Activated T-cell treated with anti-CD3 and anti-CD28 coated beads, Interleukin-2, amount 50 U/mL, for 72 hours (primary cell): ENCODE measurements at regions not wholly inside any gene's neighbourhood (a gene's known extent, or its start where the extent isn't known, plus 50 kb on each side); places are given as distances from the start of the nearest gene placed in this dataset.

Source experiments
- ATAC-seq, 2 donors: fragments of 150-1000 bp; cut with Tn5 transposase; replicated peaks in 1 of 2; 2 replicates each; pipeline ENCODE4 v1.10.0; 2021; ENCODE audit warnings: moderate library complexity in 2 of 2, mild to moderate bottlenecking in 1 of 2
- DNase-seq, 2 donors: peaks; one replicate each; pipeline ENCODE4 v3.0.0; 2021 to 2022; ENCODE audit warnings: mixed read lengths in 1 of 2
- H3K27ac Mint-ChIP-seq: one replicate; pipeline ENCODE4 v1.8.0; 2022; ENCODE audit warnings: mild to moderate bottlenecking, moderate library complexity, mixed read lengths
- H3K27me3 Mint-ChIP-seq: one replicate; pipeline ENCODE4 v1.8.0; 2022; ENCODE audit warnings: low read depth, mixed read lengths
- H3K36me3 Mint-ChIP-seq, 2 donors: one replicate each; pipeline ENCODE4 v1.8.0; 2022; ENCODE audit warnings: mixed read lengths in 2 of 2, mild to moderate bottlenecking in 1 of 2; ENCODE audit not compliant: insufficient read depth in 2 of 2
- H3K4me1 Mint-ChIP-seq: one replicate; pipeline ENCODE4 v1.8.0; 2022; ENCODE audit warnings: low read depth, mixed read lengths
- H3K4me3 Mint-ChIP-seq, 2 donors: one replicate each; pipeline ENCODE4 v1.8.0; 2022; ENCODE audit warnings: mild to moderate bottlenecking in 2 of 2, mixed read lengths in 2 of 2, moderate library complexity in 2 of 2
- H3K9me3 Mint-ChIP-seq, 2 donors: one replicate each; pipeline ENCODE4 v1.8.0; 2022; ENCODE audit warnings: mixed read lengths in 2 of 2

DNA sequence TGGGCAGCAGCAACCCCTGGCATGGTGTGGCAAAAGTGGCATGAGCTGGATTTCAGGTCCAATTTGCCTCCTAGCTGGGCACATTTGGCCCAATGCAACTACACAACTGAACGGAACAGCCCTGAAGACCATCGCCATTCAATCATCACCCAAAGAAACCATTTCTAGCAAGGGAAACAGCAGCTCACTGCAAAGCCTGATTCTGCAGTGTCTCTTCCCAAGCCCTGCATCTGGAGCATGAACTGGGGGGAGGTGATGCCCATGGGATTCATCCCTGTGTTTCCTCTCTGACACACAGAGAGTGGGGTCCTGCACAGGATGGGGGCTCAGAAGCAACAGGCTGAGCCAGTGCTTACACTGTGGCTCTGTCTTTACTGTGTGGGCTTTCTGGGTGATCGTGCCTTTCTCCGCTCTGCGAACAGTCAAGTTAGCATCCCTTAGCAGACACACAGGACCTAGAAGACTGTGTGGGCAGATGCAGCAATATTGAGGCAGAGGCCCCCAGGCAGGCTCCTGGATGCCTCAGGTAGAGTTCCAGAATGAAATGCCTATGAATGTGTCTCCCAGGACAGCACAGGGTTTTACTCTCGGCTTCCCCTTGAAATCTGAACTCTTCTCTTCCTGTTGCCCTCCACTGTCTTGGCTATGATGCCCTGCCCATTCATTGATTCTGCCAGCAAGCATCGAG, 91.1 kb upstream of the ALDH1A3 start:
- Mint-ChIP-seq H3K9me3 (no peaks in the 10 kb centered on the region), H3K36me3 (no peaks in the 10 kb centered on the region), H3K4me1 (no peaks in the 10 kb centered on the region), H3K4me3 (no peak overlapping the region), H3K27me3 (peaks cover 19% of the 10 kb centered on the region), H3K27ac (no peak overlapping the region)
- no peak for ATAC-seq
- no peak for DNase-seq

DNA sequence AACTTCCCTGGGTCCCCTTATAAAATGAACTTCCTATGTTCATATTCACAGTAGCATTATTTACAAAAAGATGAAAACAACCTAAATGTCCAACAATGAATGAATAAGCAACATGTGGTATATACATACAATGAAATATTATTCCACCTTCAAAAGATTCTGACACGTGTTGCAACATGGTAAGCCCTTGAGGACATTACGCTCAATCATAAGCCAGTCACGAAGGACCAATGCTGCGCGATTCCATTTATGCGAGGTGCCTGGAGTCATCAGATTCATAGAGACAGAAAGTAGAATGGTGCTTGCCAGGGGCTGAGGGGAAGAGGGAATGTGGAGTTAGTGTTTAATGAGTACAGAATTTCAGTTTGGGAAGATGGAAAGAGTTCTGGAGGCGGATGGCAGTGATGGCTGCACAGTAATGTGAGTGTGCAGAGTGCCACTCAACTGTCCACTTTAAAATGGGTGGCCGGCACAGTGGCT, 88.8 kb upstream of the ALDH1A3 start:
- Mint-ChIP-seq H3K4me1 (no peaks in the 10 kb centered on the region), H3K4me3 (no peak overlapping the region), H3K36me3 (no peaks in the 10 kb centered on the region), H3K27ac (no peak overlapping the region), H3K27me3 (peaks cover 28% of the 10 kb centered on the region), H3K9me3 (peaks cover 0 to 1% of the 10 kb centered on the region in 2 donors)
- DNase-seq, result no peak
- ATAC-seq, result no peak

DNA sequence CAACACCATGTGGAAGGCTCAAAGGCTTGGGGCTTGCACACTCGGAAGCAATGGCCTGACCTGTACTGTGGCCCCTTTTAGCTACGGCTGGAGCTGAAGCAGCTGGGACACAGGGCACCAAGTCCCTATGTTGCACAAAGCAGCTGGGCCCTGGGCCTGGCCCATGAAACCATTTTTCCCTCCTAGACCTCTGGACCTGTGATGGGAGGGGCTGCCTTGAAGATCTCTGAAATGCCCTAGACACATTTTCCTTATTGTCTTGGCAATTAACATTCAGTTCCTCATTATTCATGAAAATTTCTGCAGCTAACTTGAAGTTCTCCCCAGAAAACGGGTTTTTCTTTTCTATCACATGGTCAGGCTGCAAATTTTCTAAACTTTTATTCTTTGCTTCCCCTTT, 85.6 kb upstream of the ALDH1A3 start:
- no peaks in the 10 kb centered on the region for H3K4me1 Mint-ChIP-seq
- no peaks in the 10 kb centered on the region for H3K36me3 Mint-ChIP-seq
- H3K27me3 Mint-ChIP-seq, result peaks cover 28% of the 10 kb centered on the region
- H3K4me3 Mint-ChIP-seq, result no peak overlapping the region
- no peak for DNase-seq
- ATAC-seq, result no peak
- no peak overlapping the region for H3K27ac Mint-ChIP-seq
- peaks cover 0 to 1% of the 10 kb centered on the region in 2 donors for H3K9me3 Mint-ChIP-seq

DNA sequence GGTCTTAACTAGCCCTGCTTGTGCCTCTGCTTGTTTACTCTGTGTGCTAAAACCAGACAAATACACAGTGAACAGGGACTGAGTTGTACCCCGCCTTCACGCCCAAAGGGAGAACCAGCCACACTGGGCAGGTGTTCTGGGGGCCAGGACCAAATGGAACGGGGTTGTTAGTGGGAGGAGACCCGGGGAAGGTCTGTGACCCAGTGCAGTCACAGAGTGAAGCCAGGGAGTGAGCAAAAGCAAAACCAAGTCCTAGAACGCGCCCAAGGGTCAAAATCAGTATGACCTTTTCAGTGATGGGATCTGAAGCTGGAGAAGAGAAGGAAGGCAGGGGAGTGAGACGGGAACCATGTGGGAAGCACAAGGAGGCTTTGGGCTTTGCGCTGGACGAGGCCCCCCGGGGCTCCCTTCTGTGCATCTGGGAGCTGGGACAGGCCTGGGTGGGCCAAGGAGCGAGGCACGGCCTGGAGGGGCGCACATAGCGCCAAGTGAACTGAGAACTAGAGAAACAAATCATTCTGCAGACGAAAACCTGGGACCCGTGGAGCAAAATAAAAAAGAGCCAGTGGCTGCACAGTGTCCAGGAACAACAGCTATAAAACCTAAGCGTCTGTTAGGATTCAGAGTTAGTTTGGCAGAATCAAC, 78.3 kb upstream of the ALDH1A3 start:
- no peaks in the 10 kb centered on the region for H3K27me3 Mint-ChIP-seq

DNA sequence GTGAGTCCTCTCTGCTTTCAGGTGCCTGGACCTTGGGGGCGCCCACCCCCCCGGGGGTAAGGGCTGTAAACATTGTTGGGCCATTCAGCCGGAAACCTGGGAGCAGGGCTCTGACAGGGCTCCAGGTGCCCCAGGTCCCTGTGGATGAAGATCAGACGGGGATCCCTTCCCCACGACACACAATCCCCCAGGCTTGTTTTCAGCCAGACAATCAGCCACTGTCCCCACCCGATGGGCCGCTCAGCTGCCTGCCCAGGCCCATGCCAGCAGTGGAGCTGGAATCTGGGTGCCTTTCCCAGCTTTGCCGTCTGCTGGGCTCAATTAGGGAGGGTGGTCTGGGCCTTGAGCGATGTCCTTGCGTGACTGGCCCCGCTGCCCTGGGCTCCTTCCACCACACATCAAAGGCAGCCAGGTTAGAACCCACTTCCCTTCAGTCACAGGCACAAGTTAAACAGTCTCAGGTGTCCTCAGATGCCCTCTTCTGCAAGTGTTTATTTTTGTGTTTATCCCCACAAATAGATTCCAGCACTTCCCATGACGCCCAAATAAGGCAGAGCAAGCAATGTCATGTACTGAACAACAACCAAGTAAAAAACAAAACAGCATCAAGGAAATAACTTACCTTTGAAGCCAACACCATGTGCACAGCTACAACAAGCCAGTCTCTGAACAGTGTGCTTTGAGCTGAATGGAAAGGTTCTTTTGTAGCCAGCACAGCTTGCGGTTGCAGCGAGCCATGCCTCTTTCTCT, 77.0 kb upstream of the ALDH1A3 start:
- H3K4me3 Mint-ChIP-seq, result no peak overlapping the region
- no peaks in the 10 kb centered on the region for H3K27me3 Mint-ChIP-seq
- H3K9me3 Mint-ChIP-seq, result peaks cover 0 to 7% of the 10 kb centered on the region in 2 donors
- H3K27ac Mint-ChIP-seq, result no peak overlapping the region
- H3K36me3 Mint-ChIP-seq, result peaks cover 0 to 4% of the 10 kb centered on the region in 2 donors
- no peak for DNase-seq
- no peak for ATAC-seq
- H3K4me1 Mint-ChIP-seq, result no peaks in the 10 kb centered on the region

More for the DNA sequence above, 78.3 kb upstream of the ALDH1A3 start:
- Mint-ChIP-seq H3K9me3 (peaks cover 0 to 6% of the 10 kb centered on the region in 2 donors), H3K4me3 (no peak overlapping the region), H3K4me1 (no peaks in the 10 kb centered on the region), H3K27ac (no peak overlapping the region), H3K36me3 (peaks cover 0 to 3% of the 10 kb centered on the region in 2 donors)
- DNase-seq (no peak), ATAC-seq (no peak)

DNA sequence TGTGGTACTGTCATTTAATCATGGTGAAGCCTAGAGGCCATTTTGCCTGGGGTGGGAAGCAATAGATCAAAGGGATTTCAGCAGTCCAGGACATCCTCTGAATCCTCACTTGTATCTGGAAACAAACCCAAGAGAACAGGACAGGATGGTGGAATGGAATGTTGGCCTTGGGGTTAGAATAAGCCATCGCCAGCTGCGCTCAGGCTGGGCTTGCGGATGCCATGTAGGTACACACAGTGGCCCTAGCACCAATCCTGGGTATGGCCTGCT, 76.5 kb upstream of the ALDH1A3 start:
- Mint-ChIP-seq H3K9me3 (peaks cover 0 to 7% of the 10 kb centered on the region in 2 donors), H3K27ac (no peak overlapping the region), H3K4me3 (no peak overlapping the region), H3K36me3 (peaks cover 0 to 4% of the 10 kb centered on the region in 2 donors), H3K4me1 (no peaks in the 10 kb centered on the region), H3K27me3 (no peaks in the 10 kb centered on the region)
- ATAC-seq (no peak), DNase-seq (no peak)

DNA sequence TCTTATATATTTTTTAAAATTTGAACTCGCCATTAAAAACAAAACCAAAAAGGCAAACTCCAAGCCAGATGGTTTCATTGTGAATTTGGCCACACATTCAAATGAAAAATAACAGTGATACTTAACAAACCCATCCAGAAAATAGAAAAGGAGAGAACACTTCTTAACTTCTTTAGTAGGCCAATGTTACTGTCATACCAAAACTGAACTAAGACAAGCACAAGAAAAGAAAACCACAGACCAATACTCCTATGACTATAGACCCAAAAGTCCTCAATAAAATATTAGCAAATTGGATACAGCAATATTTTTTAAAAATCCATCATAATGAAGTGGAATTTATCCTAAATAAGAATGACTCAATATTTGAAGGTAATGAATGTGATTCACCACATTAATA, 73.5 kb upstream of the ALDH1A3 start:
- peaks cover 4% of the 10 kb centered on the region for H3K27me3 Mint-ChIP-seq
- H3K36me3 Mint-ChIP-seq, result peaks cover 0 to 2% of the 10 kb centered on the region in 2 donors
- no peak overlapping the region for H3K27ac Mint-ChIP-seq
- no peak for ATAC-seq
- peaks cover 0 to 2% of the 10 kb centered on the region in 2 donors for H3K9me3 Mint-ChIP-seq
- H3K4me1 Mint-ChIP-seq, result no peaks in the 10 kb centered on the region
- no peak overlapping the region for H3K4me3 Mint-ChIP-seq
- no peak for DNase-seq

DNA sequence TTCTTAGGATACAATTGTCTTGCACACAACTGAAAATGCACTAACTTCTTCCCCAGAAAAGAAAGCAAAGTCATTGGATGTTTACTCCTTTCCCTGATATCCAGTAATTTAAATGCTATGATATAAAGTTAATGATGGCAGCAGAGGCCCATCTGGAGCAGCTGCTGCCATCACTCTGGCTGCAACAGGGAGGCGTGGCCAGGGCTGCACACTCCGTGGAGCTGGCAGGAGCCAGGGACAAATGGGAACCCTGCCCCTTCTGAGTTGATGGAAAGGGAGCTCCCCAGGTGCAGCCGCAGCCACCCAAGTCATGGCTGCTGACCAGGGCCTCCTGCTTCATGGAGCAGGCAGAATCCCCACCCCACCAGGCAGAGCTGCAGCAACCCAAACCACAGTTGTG, 72.6 kb upstream of the ALDH1A3 start:
- no peaks in the 10 kb centered on the region for H3K4me1 Mint-ChIP-seq
- H3K27ac Mint-ChIP-seq, result no peak overlapping the region
- H3K27me3 Mint-ChIP-seq, result peaks cover 4% of the 10 kb centered on the region
- peaks cover 0 to 2% of the 10 kb centered on the region in 2 donors for H3K36me3 Mint-ChIP-seq
- peaks cover 0 to 2% of the 10 kb centered on the region in 2 donors for H3K9me3 Mint-ChIP-seq
- DNase-seq, result no peak
- H3K4me3 Mint-ChIP-seq, result no peak overlapping the region
- no peak for ATAC-seq

DNA sequence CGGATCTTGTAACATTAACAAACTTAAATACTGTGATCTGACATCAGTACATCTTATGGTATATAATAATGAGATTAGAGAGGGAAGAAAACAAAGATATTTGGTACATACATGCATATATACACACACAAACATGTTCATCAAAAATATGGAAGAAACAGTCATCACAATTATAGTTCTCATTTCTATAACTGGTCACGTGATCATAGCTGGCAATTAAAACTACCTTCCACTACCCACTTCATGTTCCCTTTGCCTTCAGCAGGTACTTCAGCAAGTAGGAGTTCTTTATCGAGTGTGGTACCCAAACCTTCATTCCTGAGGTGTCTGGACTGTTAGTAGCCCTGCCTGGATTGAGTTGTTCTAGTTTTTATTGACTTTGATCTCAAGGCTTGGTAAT, 70.9 kb upstream of the ALDH1A3 start:
- H3K27ac Mint-ChIP-seq, result no peak overlapping the region

DNA sequence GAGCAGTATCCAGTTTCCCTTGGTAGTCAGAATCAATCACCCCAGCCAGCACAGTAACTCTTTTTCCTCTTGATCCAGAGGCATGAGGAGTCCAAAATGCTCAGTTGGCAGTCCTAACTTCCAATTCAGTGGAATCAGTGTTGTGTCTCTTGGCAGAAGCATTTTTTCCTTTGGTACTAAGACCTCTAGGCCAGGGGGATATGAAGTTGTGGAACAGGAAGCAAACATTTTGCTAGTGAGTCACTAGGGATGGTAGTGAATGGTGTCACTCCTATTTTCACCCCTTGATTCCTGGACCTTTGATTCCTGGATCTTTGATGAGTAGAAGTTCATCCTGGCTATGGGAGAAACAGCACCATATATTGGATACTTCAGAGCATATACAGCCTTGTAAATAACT, 70.5 kb upstream of the ALDH1A3 start:
- ATAC-seq, result no peak
- no peak overlapping the region for H3K27ac Mint-ChIP-seq
- H3K36me3 Mint-ChIP-seq, result peaks cover 0 to 2% of the 10 kb centered on the region in 2 donors
- no peaks in the 10 kb centered on the region for H3K4me1 Mint-ChIP-seq
- DNase-seq, result no peak
- peaks cover 0 to 2% of the 10 kb centered on the region in 2 donors for H3K9me3 Mint-ChIP-seq
- peaks cover 4% of the 10 kb centered on the region for H3K27me3 Mint-ChIP-seq
- no peak overlapping the region for H3K4me3 Mint-ChIP-seq

More for the DNA sequence above, 70.9 kb upstream of the ALDH1A3 start:
- Mint-ChIP-seq H3K27me3 (peaks cover 4% of the 10 kb centered on the region), H3K4me1 (no peaks in the 10 kb centered on the region), H3K9me3 (peaks cover 0 to 2% of the 10 kb centered on the region in 2 donors), H3K36me3 (peaks cover 0 to 2% of the 10 kb centered on the region in 2 donors), H3K4me3 (no peak overlapping the region)
- no peak for DNase-seq
- no peak for ATAC-seq

DNA sequence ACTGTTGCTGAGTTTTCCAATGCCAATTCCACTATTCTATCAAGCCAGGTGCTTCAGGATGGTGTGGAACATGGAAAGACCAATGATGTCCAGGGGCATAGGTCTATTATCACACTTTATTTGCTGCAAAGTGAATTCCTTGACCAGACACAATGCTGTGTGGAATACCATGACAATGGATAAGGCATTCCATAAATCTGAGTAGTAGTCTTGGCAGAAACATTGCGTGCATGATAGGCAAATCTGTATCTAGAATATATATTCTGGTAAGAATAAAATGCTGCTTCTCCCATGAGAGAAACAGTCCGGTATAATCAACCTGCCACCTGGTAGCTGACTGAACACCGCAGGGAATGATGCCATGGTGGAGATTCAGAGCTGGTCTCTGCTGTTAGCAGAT, 70.0 kb upstream of the ALDH1A3 start:
- H3K9me3 Mint-ChIP-seq, result peaks cover 0 to 2% of the 10 kb centered on the region in 2 donors
- H3K4me3 Mint-ChIP-seq, result no peak overlapping the region
- peaks cover 4% of the 10 kb centered on the region for H3K27me3 Mint-ChIP-seq
- DNase-seq, result no peak
- no peaks in the 10 kb centered on the region for H3K4me1 Mint-ChIP-seq
- H3K27ac Mint-ChIP-seq, result no peak overlapping the region
- peaks cover 0 to 2% of the 10 kb centered on the region in 2 donors for H3K36me3 Mint-ChIP-seq
- ATAC-seq, result no peak

DNA sequence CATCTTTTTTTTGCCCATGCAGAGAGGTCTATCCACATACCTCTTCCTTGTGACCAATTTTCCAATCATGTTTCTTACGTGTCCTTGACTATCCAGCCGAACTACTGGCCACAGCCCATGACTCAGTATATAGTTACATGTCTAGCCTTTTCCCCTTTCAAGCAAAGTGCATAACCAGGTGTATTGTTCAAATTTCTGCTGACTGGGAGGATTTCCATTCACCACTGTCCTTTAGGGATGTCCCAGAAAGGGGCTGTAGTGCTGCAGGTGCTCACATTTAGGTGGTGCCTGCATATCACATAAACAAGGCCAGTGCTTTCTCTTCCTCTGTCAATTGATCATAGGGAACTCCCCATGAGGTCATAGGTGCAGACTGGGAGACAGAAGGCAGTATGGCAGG, 69.4 kb upstream of the ALDH1A3 start:
- Mint-ChIP-seq H3K9me3 (peaks cover 0 to 2% of the 10 kb centered on the region in 2 donors), H3K4me3 (no peak overlapping the region), H3K4me1 (no peaks in the 10 kb centered on the region), H3K27me3 (peaks cover 4% of the 10 kb centered on the region), H3K27ac (no peak overlapping the region), H3K36me3 (peaks cover 1 to 2% of the 10 kb centered on the region in 2 donors)
- no peak for ATAC-seq
- DNase-seq, result no peak

DNA sequence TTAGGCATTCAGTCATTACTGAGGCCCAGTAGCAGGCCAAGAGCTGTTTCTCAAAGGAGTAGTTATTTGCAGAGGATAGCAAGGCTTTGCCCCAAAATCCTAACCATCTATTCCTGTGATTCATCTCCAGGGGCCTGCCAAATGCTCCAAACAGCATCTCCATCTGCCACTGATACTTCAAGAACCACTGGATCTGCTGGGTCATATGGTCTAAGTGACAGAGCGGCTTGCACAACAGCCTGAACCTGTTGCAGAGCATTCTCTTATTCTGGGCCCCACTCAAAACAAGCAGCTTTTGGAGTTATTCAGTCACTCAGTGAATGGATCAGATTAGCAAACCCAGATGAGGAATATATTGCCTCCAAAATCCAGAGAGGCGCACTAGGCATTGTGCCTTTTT, 68.8 kb upstream of the ALDH1A3 start:
- Mint-ChIP-seq H3K9me3 (peaks cover 2% of the 10 kb centered on the region in 2 donors), H3K4me1 (no peaks in the 10 kb centered on the region), H3K27ac (no peak overlapping the region), H3K36me3 (peaks cover 4 to 6% of the 10 kb centered on the region in 2 donors), H3K4me3 (no peak overlapping the region), H3K27me3 (peaks cover 6% of the 10 kb centered on the region)
- no peak for ATAC-seq
- no peak for DNase-seq
